Activated CD4-positive, alpha-beta T cell treated with anti-CD3 and anti-CD28 coated beads, Interleukin-2, amount 10 ng/mL, durations not matched to agents 7 days and 5 days (primary cell): ENCODE measurements at regions not wholly inside any gene's neighbourhood (a gene's known extent, or its start where the extent isn't known, plus 50 kb on each side); places are given as distances from the start of the nearest gene placed in this dataset.
A peak's percentile ranks its signal among the peaks of the same experiment; 100 is the strongest.

Experiments used
- CTCF ChIA-PET: fragments of 350-600 bp; sonication (Branson Sonifier 250); formaldehyde crosslinking; loops from one replicate; lab custom pipeline; 2021; ENCODE audit warnings: antibody characterized with exemption; lab: Charles Lee
- POLR2A ChIA-PET: fragments of 350-600 bp; sonication (Branson Sonifier 250); formaldehyde crosslinking; loops from one replicate; lab custom pipeline; 2021; ENCODE audit warnings: antibody characterized with exemption; lab: Charles Lee
- DNase-seq: peaks from one replicate; pipeline ENCODE4 v3.0.0-alpha.2; 2020
- H3K27ac Mint-ChIP-seq: one replicate; pipeline ENCODE4 v1.8.0; 2021; ENCODE audit warnings: mild to moderate bottlenecking, moderate library complexity, mixed read lengths
- H3K27me3 Mint-ChIP-seq: one replicate; pipeline ENCODE4 v1.8.0; 2021; ENCODE audit warnings: mixed read lengths
- H3K36me3 Mint-ChIP-seq: one replicate; pipeline ENCODE4 v1.8.0; 2021; ENCODE audit warnings: low read depth, mixed read lengths
- H3K4me1 Mint-ChIP-seq: one replicate; pipeline ENCODE4 v1.8.0; 2021; ENCODE audit warnings: mixed read lengths
- H3K4me3 Mint-ChIP-seq: one replicate; pipeline ENCODE4 v1.8.0; 2021; ENCODE audit warnings: mild to moderate bottlenecking, moderate library complexity, mixed read lengths
- H3K9me3 Mint-ChIP-seq: one replicate; pipeline ENCODE4 v1.8.0; 2021; ENCODE audit warnings: mixed read lengths

DNA sequence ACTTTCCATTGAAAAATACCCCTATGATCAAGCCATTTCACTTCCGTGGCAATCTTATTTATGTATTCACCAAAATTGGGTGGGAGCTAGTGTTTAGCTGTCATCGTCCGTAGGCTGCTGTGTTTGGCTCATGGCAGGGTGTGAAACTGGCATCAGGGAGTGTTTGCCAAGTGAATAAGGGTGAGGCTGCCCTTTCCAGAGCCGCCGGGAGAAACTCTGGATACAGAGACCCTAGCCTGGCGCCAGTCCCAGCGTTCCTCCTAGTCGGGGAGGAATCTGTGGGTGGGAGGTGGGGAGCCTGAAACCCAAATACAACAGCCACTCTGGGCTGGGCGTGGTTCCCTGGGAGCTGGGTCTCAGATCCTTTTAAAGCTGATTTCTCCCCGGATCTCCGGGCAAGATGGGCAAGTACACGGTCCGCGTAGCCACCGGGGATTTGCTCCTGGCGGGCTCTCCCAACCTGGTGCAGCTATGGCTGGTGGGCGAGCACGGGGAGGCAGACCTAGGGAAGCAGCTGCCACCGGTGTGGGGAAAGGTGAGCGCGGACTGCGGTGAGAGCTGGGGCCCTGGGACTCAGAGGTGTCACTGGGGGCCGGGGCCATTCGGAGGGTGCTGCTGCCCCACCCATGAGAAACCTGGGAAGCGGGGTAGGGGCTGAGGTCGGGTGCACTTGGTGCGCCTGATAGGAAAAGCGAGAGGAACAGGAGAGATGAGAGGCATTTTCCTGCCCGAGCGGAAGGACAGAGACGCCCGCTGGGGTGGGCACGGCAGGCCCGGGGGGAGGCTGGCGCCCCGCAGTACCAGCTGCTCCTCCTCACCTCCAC is 62.1 kb upstream of the TEKT1 start:
- ChIA-PET CTCF (interaction anchor here (1.4 to 1.6 kb wide), 2 partner anchors 17 to 111 kb away, joined by 3 to 7 read pairs; no protein-coding TSS in a partner anchor), POLR2A (no interaction called here)
- Mint-ChIP-seq H3K27me3 (peaks cover 44% of the 10 kb centered on the region), H3K4me3 (no peak overlapping the region), H3K4me1 (no peaks in the 10 kb centered on the region), H3K9me3 (no peaks in the 10 kb centered on the region), H3K36me3 (no peaks in the 10 kb centered on the region), H3K27ac (no peak overlapping the region)
- no peak for DNase-seq

DNA sequence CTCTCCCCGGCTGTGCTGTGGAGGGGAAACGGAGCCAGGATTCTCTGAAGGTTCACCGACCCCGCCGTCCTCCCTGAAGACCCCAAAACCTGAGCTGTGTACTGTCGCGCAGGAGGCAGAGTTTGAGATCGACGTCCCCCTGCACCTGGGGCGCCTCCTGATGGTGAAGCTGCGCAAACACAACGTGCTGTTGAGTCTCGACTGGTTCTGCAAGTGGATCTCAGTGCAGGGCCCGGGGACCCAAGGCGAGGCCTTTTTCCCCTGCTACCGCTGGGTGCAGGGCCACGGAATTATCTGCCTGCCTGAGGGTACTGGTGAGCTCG is 62.6 kb upstream of the TEKT1 start:
- no peaks in the 10 kb centered on the region for H3K36me3 Mint-ChIP-seq
- no peaks in the 10 kb centered on the region for H3K9me3 Mint-ChIP-seq
- DNase-seq: peak; percentile 16
- H3K27ac Mint-ChIP-seq: no peak overlapping the region
- H3K4me3 Mint-ChIP-seq: no peak overlapping the region
- ChIA-PET CTCF (interaction anchor here (1.4 to 1.6 kb wide), 2 partner anchors 17 to 110 kb away, joined by 3 to 7 read pairs; no protein-coding TSS in a partner anchor), POLR2A (no interaction called here)
- no peaks in the 10 kb centered on the region for H3K4me1 Mint-ChIP-seq
- peaks cover 41% of the 10 kb centered on the region for H3K27me3 Mint-ChIP-seq

GRCh38 chr17:6901086-6901485 is 69.6 kb upstream of the TEKT1 start:
- Mint-ChIP-seq H3K4me1 (no peaks in the 10 kb centered on the region), H3K27me3 (peaks cover 9% of the 10 kb centered on the region), H3K4me3 (no peak overlapping the region), H3K36me3 (no peaks in the 10 kb centered on the region), H3K9me3 (no peaks in the 10 kb centered on the region), H3K27ac (no peak overlapping the region)
- DNase-seq: no peak
- CTCF ChIA-PET: no interaction called here
- POLR2A ChIA-PET: no interaction called here

DNA sequence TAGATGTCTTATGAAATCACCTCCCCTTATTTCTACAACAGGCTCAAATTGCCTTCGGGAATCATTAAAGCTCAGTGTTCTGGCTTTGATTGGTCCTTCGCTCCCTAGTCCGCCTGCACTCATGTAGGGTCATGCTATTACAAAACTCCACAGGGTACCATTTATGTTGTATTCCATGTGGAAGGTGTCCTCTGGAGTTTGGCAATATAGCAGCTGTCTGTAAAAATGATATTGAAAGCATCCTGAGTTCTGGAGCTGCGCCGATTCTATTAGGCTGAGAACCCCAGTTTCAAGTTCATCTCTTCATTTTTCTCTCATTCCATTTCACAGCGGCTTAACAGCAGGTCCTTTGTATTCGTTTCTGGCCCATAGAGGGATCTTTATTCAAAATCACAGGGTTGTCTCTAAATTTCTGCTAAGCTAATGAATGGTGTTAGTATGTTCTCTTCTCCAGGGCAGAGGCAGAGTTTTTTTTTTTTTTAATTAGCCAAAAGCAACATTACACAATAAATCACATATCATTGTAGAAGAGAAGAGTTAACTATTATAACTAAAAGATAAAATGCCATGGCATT is 71.9 kb upstream of the TEKT1 start:
- Mint-ChIP-seq H3K27me3 (peaks cover 2% of the 10 kb centered on the region), H3K4me3 (no peak overlapping the region), H3K36me3 (no peaks in the 10 kb centered on the region), H3K9me3 (no peaks in the 10 kb centered on the region), H3K4me1 (no peaks in the 10 kb centered on the region), H3K27ac (no peak overlapping the region)
- no peak for DNase-seq
- ChIA-PET POLR2A (interaction anchor here (0.6 kb wide), 1 partner anchor 229 kb away, joined by 3 read pairs; no protein-coding TSS in a partner anchor), CTCF (interaction anchor here (1.1 to 2.7 kb wide), 3 partner anchors 11 to 118 kb away, joined by 3 to 7 read pairs (median 4); no protein-coding TSS in a partner anchor)

DNA sequence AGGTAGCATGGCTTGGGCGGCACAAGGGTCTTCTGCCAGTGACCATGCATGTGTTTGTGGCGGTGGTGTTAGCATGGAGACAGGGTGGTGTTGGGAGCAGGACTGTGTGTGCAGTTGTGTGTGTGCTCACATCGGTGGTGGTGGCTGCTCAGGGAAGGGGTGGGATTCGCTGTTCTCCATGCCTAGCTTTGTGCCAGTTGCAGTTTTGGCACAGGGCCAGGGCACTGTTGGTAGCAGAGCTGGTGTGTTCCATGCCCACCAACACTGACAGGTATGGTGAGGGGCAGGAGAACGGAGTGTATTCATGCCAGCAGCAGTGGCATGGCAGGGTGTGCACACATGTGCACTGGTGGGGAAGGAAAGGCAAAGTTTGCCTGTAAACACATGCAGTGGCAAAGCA is 77.3 kb upstream of the TEKT1 start:
- Mint-ChIP-seq H3K4me1 (peaks cover 25% of the 10 kb centered on the region), H3K4me3 (no peak overlapping the region), H3K36me3 (no peaks in the 10 kb centered on the region), H3K27me3 (peaks cover 9% of the 10 kb centered on the region), H3K9me3 (no peaks in the 10 kb centered on the region), H3K27ac (no peak overlapping the region)
- no peak for DNase-seq
- ChIA-PET POLR2A (no interaction called here), CTCF (interaction anchor here (0.8 to 1.0 kb wide), 2 partner anchors 95 to 98 kb away, joined by 3 read pairs; no protein-coding TSS in a partner anchor)

- Mint-ChIP-seq H3K4me1 (peaks cover 33% of the 10 kb centered on the region), H3K4me3 (no peak overlapping the region), H3K27ac (no peak overlapping the region), H3K27me3 (peaks cover 18% of the 10 kb centered on the region), H3K36me3 (no peaks in the 10 kb centered on the region), H3K9me3 (no peaks in the 10 kb centered on the region)
- ChIA-PET CTCF (interaction anchor here (0.6 to 1.8 kb wide), 17 partner anchors 11 to 704 kb away, joined by 3 to 23 read pairs (median 3); partner anchors contain the start of gene RNASEK), POLR2A (no interaction called here)
- peak; percentile 23 for DNase-seq
These were observed 79.6 kb upstream of the TEKT1 start for GRCh38 chr17:6910987-6911603.

DNA sequence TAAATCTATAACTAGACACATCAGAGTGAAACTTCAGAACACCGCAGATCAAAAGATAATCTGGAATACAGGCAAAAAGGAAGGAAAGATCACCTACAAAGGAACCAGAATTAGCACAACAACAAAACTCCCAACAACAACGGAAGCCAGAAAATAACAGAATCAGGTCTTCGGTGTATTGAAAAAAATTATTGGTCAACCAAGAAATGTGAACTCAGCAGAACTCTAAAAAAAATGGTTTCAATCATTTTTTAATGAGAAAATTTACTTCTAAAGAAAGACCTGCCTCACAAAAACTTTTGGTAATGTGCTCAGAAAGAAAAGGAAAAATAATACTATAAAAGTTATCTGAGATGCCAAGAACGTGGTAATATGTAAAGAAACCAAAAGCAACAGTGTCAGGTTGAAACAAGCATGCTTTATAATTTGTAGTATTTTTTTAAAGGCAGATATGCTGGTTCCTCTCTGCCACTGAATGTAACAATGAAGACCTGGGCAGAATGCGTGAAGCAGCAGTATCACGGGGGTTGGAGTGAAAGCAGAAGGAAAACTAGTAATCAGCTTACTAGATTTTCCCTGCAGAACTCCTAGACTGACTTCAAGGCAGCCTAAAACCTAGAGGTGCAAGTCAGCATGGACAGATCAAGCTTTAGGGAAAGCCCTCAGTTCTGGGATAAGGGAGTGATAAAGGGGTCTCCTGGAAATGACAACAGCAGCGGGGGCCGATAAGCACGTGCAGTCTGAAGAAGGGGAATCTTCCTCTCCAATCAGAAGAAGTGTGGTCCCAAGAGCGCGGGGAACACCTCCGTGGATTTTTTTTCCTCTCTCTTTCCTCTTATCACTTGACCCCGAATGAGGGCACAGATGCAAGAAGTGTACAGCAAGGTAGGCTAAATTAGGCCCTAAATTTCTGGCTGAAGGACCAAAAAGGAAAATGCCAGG is 80.9 kb upstream of the TEKT1 start:
- H3K27ac Mint-ChIP-seq: no peak overlapping the region
- peaks cover 30% of the 10 kb centered on the region for H3K27me3 Mint-ChIP-seq
- H3K4me3 Mint-ChIP-seq: no peak overlapping the region
- POLR2A ChIA-PET: interaction anchor here (0.5 kb wide), 1 partner anchor 264 kb away, joined by 3 read pairs; no protein-coding TSS in a partner anchor
- CTCF ChIA-PET: interaction anchor here (4.6 kb wide), 1 partner anchor 92 kb away, joined by 29 read pairs; no protein-coding TSS in a partner anchor
- H3K9me3 Mint-ChIP-seq: no peaks in the 10 kb centered on the region
- DNase-seq: no peak
- H3K4me1 Mint-ChIP-seq: peaks cover 33% of the 10 kb centered on the region
- H3K36me3 Mint-ChIP-seq: no peaks in the 10 kb centered on the region

- Mint-ChIP-seq H3K9me3 (no peaks in the 10 kb centered on the region), H3K36me3 (no peaks in the 10 kb centered on the region), H3K27ac (peak overlapping the region; percentile 25), H3K4me3 (peak overlapping the region; percentile 52), H3K4me1 (peaks cover 33% of the 10 kb centered on the region), H3K27me3 (peaks cover 30% of the 10 kb centered on the region)
- ChIA-PET POLR2A (no interaction called here), CTCF (interaction anchor here (0.6 to 4.6 kb wide), 17 partner anchors 10 to 1322 kb away, joined by 3 to 29 read pairs (median 4); partner anchors contain the start of genes RNASEK and SLC16A13)
- DNase-seq: peak; percentile 78
These were observed 82.0 kb upstream of the ALOX12 start for GRCh38 chr17:6913608-6914443.

- Mint-ChIP-seq H3K4me1 (peaks cover 33% of the 10 kb centered on the region), H3K9me3 (no peaks in the 10 kb centered on the region), H3K4me3 (no peak overlapping the region), H3K27ac (no peak overlapping the region), H3K36me3 (no peaks in the 10 kb centered on the region), H3K27me3 (peaks cover 30% of the 10 kb centered on the region)
- peak; percentile 10 for DNase-seq
- ChIA-PET POLR2A (no interaction called here), CTCF (interaction anchor here (0.6 to 4.6 kb wide), 16 partner anchors 9 to 262 kb away, joined by 3 to 29 read pairs (median 4); partner anchors contain the start of genes RNASEK and SLC16A13)
These were observed 81.1 kb upstream of the ALOX12 start for GRCh38 chr17:6914711-6915110.

GRCh38 chr17:6915620-6916019 is 80.2 kb upstream of the ALOX12 start:
- POLR2A ChIA-PET: no interaction called here
- H3K27me3 Mint-ChIP-seq: peaks cover 30% of the 10 kb centered on the region
- CTCF ChIA-PET: interaction anchor here (0.7 to 4.6 kb wide), 4 partner anchors 23 to 120 kb away, joined by 3 to 29 read pairs (median 12); partner anchors contain the start of gene SLC16A13
- no peaks in the 10 kb centered on the region for H3K36me3 Mint-ChIP-seq
- no peak for DNase-seq
- no peak overlapping the region for H3K27ac Mint-ChIP-seq
- no peaks in the 10 kb centered on the region for H3K9me3 Mint-ChIP-seq
- H3K4me3 Mint-ChIP-seq: no peak overlapping the region
- peaks cover 33% of the 10 kb centered on the region for H3K4me1 Mint-ChIP-seq

- CTCF ChIA-PET: no interaction called here
- Mint-ChIP-seq H3K27me3 (peaks cover 23% of the 10 kb centered on the region), H3K36me3 (no peaks in the 10 kb centered on the region)
These were observed 76.7 kb upstream of the ALOX12 start for GRCh38 chr17:6919158-6919557.

More at GRCh38 chr17:6919158-6919557, 76.7 kb upstream of the ALOX12 start:
- peaks cover 15% of the 10 kb centered on the region for H3K4me1 Mint-ChIP-seq
- no peak overlapping the region for H3K27ac Mint-ChIP-seq
- no peaks in the 10 kb centered on the region for H3K9me3 Mint-ChIP-seq
- POLR2A ChIA-PET: no interaction called here
- H3K4me3 Mint-ChIP-seq: no peak overlapping the region
- no peak for DNase-seq
